ENCODE measurements at regions not wholly inside any gene's neighbourhood (a gene's known extent, or its start where the extent isn't known, plus 50 kb on each side); places are given as distances from the start of the nearest gene placed in this dataset.

- H3K36me3 Mint-ChIP-seq = no peaks in the 10 kb centered on the region
- H3K9me3 Mint-ChIP-seq = no peaks in the 10 kb centered on the region
- H3K27ac Mint-ChIP-seq = no peak overlapping the region
- H3K27me3 Mint-ChIP-seq = peaks cover 6% of the 10 kb centered on the region
- ATAC-seq (ENCODE audit: low read depth) = no peak
- no peak overlapping the region for H3K4me3 Mint-ChIP-seq
- DNase-seq (ENCODE audit: low spot score in 2 of 2) = no peak
- no peaks in the 10 kb centered on the region for H3K4me1 Mint-ChIP-seq
Observed at GRCh38 chr6:138607478-138608433, 108.5 kb upstream of the NHSL1 start.

GRCh38 chr6:138608896-138609295, 109.6 kb upstream of the NHSL1 start:
- Mint-ChIP-seq H3K27me3 (peaks cover 6% of the 10 kb centered on the region), H3K9me3 (no peaks in the 10 kb centered on the region), H3K27ac (no peak overlapping the region), H3K4me3 (no peak overlapping the region), H3K36me3 (no peaks in the 10 kb centered on the region), H3K4me1 (no peaks in the 10 kb centered on the region)
- ATAC-seq (ENCODE audit: low read depth) (no peak), DNase-seq (ENCODE audit: low spot score in 2 of 2) (no peak)

DNA sequence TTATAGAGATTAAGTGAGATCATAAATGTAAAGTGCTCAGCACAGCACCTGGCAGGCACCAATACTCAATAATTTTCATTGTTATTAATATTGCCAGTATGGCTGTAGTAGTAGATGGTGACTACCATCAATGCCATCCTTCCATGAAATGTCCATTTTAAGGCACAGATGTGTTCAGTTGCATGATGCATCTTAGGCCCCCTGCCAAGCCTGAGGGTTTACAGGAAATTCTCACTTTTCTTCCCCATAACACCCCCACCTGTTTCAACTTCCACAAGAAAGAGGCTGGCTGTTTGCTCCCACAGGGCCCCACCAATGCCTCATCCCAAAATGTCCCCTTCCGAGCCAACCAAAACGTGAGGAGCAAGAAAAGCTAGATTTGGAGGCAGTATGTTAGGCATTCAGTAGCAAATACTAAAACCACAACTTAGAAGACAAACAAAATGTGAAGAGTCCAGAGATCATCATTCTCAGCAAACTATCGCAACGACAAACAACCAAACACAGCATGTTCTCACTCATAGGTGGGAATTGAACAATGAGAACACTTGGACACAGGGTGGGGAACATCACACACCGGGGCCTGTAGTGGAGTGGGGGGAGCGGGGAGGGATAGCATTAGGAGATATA, 110.6 kb upstream of the NHSL1 start:
- DNase-seq (ENCODE audit: low spot score in 2 of 2) (no peak), ATAC-seq (ENCODE audit: low read depth) (no peak)
- no peaks in the 10 kb centered on the region for H3K36me3 Mint-ChIP-seq
- H3K27ac Mint-ChIP-seq = no peak overlapping the region
- no peaks in the 10 kb centered on the region for H3K9me3 Mint-ChIP-seq
- H3K4me1 Mint-ChIP-seq = no peaks in the 10 kb centered on the region
- H3K27me3 Mint-ChIP-seq = peaks cover 4% of the 10 kb centered on the region
- H3K4me3 Mint-ChIP-seq = no peak overlapping the region

DNA sequence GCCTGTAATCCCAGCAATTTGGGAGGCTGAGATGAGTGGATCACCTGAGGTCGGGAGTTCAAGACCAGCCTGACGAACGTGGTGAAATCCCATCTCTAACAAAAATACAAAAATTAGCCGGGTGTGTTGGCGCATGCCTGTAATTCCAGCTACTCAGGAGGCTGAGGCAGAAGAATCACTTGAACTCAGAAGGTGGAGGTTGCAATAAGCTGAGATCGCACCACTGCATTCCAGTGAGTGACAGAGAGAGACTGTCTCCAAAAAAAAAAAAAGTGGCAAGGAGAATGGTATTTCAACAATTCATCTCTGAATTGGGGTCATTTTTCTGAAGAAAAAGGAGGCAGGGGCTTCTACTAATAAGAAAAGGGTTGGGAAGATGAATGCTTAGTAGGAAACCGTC, 111.5 kb upstream of the NHSL1 start:
- H3K27me3 Mint-ChIP-seq = peaks cover 4% of the 10 kb centered on the region
- DNase-seq (ENCODE audit: low spot score in 2 of 2) (no peak), ATAC-seq (ENCODE audit: low read depth) (no peak)
- no peak overlapping the region for H3K27ac Mint-ChIP-seq
- no peak overlapping the region for H3K4me3 Mint-ChIP-seq
- H3K36me3 Mint-ChIP-seq = no peaks in the 10 kb centered on the region
- H3K9me3 Mint-ChIP-seq = no peaks in the 10 kb centered on the region
- H3K4me1 Mint-ChIP-seq = no peaks in the 10 kb centered on the region

DNA sequence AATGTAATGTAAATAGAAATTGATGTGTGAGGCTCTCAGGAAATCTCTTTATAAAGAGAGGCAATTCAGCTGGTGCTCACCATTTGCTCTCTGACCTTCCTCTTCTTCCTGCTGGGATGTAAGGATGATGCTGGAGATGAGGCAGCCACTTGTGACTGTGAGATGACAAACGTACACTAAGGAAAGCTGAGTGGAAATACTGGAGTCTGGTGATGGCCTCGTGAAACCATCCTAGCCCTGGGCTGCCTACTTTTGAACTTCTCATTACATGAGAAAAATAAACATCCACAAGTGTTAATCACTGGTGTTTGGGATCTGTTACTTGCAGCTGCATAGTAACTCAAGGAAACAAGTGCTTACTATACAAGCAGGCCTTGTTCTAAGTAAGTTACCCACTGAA, 114.9 kb upstream of the NHSL1 start:
- H3K4me1 Mint-ChIP-seq = no peaks in the 10 kb centered on the region
- ATAC-seq (ENCODE audit: low read depth) (no peak), DNase-seq (ENCODE audit: low spot score in 2 of 2) (no peak)
- H3K4me3 Mint-ChIP-seq = no peak overlapping the region
- H3K27me3 Mint-ChIP-seq = peaks cover 8% of the 10 kb centered on the region
- no peaks in the 10 kb centered on the region for H3K36me3 Mint-ChIP-seq
- no peaks in the 10 kb centered on the region for H3K9me3 Mint-ChIP-seq
- H3K27ac Mint-ChIP-seq = no peak overlapping the region

DNA sequence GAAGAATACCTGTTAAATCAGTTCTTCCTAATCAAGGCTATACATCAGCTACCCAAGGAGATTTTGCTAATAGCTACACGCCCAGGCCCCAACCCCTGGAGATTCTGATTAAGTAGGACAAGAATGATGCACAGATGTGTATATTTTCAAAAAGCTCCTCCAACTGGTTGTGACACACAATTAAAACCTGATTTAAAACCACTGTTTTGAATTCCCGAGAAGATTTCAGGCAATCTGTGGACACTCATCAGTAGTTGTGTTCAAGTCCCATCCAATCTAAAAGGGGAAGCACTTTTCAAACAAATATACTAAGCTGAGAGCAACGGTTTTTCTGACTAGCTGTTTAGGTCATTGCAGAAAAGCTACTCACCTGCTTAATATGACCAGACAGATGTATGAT, 118.9 kb upstream of the NHSL1 start:
- H3K36me3 Mint-ChIP-seq = no peaks in the 10 kb centered on the region
- no peak overlapping the region for H3K4me3 Mint-ChIP-seq
- no peak for ATAC-seq (ENCODE audit: low read depth)
- no peaks in the 10 kb centered on the region for H3K4me1 Mint-ChIP-seq
- DNase-seq (ENCODE audit: low spot score in 2 of 2) = no peak
- no peak overlapping the region for H3K27ac Mint-ChIP-seq
- no peaks in the 10 kb centered on the region for H3K9me3 Mint-ChIP-seq
- H3K27me3 Mint-ChIP-seq = peaks cover 7% of the 10 kb centered on the region

- ATAC-seq (ENCODE audit: low read depth) (no peak), DNase-seq (ENCODE audit: low spot score in 2 of 2) (no peak)
- no peaks in the 10 kb centered on the region for H3K4me1 Mint-ChIP-seq
- H3K9me3 Mint-ChIP-seq = no peaks in the 10 kb centered on the region
- H3K27ac Mint-ChIP-seq = no peak overlapping the region
- peaks cover 7% of the 10 kb centered on the region for H3K27me3 Mint-ChIP-seq
- H3K4me3 Mint-ChIP-seq = no peak overlapping the region
- no peaks in the 10 kb centered on the region for H3K36me3 Mint-ChIP-seq
Observed at GRCh38 chr6:138620630-138621029, 121.3 kb upstream of the NHSL1 start.

DNA sequence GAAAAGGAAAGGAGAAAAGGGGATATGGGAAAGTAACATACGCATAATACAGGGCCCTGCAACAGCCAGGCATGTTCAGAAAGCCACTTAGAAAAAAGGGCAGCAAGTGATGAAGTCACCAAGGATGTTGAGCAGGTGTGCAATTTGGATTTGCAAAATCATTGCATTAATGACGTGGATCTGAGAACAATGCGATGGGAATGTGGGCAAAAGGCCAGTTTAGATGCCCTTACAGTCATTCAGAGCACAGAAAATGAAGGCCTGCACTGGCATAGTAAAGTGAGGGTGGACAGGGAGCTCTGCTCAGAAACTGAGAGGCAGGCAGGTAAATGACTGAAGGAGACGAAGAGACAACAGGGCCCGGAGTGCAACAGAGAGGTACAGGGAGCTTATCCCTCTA, 123.7 kb upstream of the NHSL1 start:
- ATAC-seq (ENCODE audit: low read depth) (no peak), DNase-seq (ENCODE audit: low spot score in 2 of 2) (no peak)
- Mint-ChIP-seq H3K9me3 (no peaks in the 10 kb centered on the region), H3K4me1 (no peaks in the 10 kb centered on the region), H3K27me3 (peaks cover 1% of the 10 kb centered on the region), H3K36me3 (no peaks in the 10 kb centered on the region), H3K4me3 (no peak overlapping the region), H3K27ac (no peak overlapping the region)

DNA sequence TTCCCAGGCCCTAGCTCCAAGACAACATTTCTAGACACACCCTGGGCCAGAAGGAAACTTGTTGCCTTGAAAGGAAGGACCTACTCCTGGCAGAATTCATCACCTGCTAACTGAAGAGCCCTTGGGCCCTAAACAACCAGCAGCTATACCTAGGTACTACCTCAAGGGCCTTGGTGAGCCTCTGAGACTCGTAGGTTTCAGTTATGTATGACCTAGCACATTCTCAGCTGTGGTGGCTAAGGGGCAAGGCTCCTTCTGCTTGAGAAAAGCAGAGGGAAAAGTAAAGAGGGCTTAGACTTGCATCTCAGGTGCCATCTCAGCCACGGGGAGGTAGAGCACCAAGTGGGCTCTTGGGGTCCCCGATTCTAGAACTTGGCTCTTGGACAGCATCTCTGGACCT, 132.3 kb upstream of the NHSL1 start:
- H3K4me1 Mint-ChIP-seq = no peaks in the 10 kb centered on the region
- H3K27ac Mint-ChIP-seq = no peak overlapping the region
- no peaks in the 10 kb centered on the region for H3K36me3 Mint-ChIP-seq
- peaks cover 6% of the 10 kb centered on the region for H3K27me3 Mint-ChIP-seq
- ATAC-seq (ENCODE audit: low read depth) (no peak), DNase-seq (ENCODE audit: low spot score in 2 of 2) (no peak)
- H3K9me3 Mint-ChIP-seq = no peaks in the 10 kb centered on the region
- no peak overlapping the region for H3K4me3 Mint-ChIP-seq

- DNase-seq (ENCODE audit: low spot score in 2 of 2) (no peak), ATAC-seq (ENCODE audit: low read depth) (no peak)
- no peak overlapping the region for H3K27ac Mint-ChIP-seq
- H3K4me1 Mint-ChIP-seq = no peaks in the 10 kb centered on the region
- H3K36me3 Mint-ChIP-seq = no peaks in the 10 kb centered on the region
- no peaks in the 10 kb centered on the region for H3K9me3 Mint-ChIP-seq
- H3K4me3 Mint-ChIP-seq = no peak overlapping the region
- peaks cover 2% of the 10 kb centered on the region for H3K27me3 Mint-ChIP-seq
Observed at GRCh38 chr6:138637822-138638221, 135.7 kb upstream of the CCDC28A start.

DNA sequence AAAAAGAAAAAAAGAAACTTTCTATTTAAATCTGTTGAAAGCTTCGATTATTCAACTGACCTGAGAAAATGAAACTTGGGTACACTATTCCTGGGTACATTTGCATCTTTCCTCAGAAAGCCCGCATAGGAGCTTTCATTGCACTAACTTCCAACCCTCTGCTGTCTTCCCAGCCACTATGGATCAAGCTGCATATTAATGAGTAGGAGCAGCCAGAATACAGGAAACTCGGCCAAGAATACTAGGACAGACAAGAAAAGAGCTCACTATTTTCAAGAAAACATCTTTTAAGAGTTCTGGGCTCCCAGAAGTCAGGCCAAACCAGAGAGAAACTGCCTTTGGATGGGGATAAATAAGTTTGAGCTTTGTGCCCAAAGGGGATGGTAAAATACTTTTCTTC, 135.0 kb upstream of the CCDC28A start:
- Mint-ChIP-seq H3K27me3 (peaks cover 2% of the 10 kb centered on the region), H3K4me3 (no peak overlapping the region), H3K9me3 (no peaks in the 10 kb centered on the region), H3K27ac (no peak overlapping the region), H3K4me1 (no peaks in the 10 kb centered on the region), H3K36me3 (no peaks in the 10 kb centered on the region)
- no peak for DNase-seq (ENCODE audit: low spot score in 2 of 2)
- ATAC-seq (ENCODE audit: low read depth) = no peak

DNA sequence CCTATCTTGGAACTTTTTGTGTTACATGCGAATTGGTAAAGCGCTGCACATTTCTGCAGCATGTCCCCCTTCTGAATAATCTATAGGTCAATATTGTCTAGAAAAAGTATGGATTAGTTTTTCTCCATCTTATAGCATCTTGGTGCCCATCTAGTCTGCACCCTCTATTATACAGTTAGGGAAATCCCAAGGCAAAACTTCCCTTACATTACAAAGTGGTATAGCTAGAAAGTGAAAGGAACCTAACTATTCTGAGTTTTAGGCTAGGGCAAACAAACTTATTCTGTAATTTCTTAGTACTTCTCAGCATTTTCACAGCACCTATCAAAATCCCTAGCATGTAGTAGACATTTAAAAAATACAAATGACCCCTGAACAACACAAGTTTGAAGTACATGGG, 133.5 kb upstream of the CCDC28A start:
- ATAC-seq (ENCODE audit: low read depth) (no peak), DNase-seq (ENCODE audit: low spot score in 2 of 2) (no peak)
- Mint-ChIP-seq H3K4me1 (no peaks in the 10 kb centered on the region), H3K27me3 (peaks cover 2% of the 10 kb centered on the region), H3K9me3 (no peaks in the 10 kb centered on the region), H3K27ac (no peak overlapping the region), H3K36me3 (no peaks in the 10 kb centered on the region), H3K4me3 (no peak overlapping the region)

GRCh38 chr6:138643210-138643609, 130.4 kb upstream of the CCDC28A start:
- H3K4me3 Mint-ChIP-seq = no peak overlapping the region
- no peaks in the 10 kb centered on the region for H3K4me1 Mint-ChIP-seq
- ATAC-seq (ENCODE audit: low read depth) (no peak), DNase-seq (ENCODE audit: low spot score in 2 of 2) (no peak)
- H3K36me3 Mint-ChIP-seq = no peaks in the 10 kb centered on the region
- H3K9me3 Mint-ChIP-seq = no peaks in the 10 kb centered on the region
- no peak overlapping the region for H3K27ac Mint-ChIP-seq
- H3K27me3 Mint-ChIP-seq = no peaks in the 10 kb centered on the region

- H3K27me3 Mint-ChIP-seq = no peaks in the 10 kb centered on the region
- H3K36me3 Mint-ChIP-seq = no peaks in the 10 kb centered on the region
- no peak for ATAC-seq (ENCODE audit: low read depth)
- no peaks in the 10 kb centered on the region for H3K4me1 Mint-ChIP-seq
- DNase-seq (ENCODE audit: low spot score in 2 of 2) = no peak
- H3K4me3 Mint-ChIP-seq = no peak overlapping the region
- no peak overlapping the region for H3K27ac Mint-ChIP-seq
- no peaks in the 10 kb centered on the region for H3K9me3 Mint-ChIP-seq
Observed at GRCh38 chr6:138645976-138646640, 127.5 kb upstream of the CCDC28A start.

Data from memory B cell (primary cell).